Endothelial cell (in vitro differentiated cells): ENCODE measurements at regions not wholly inside any gene's neighbourhood (a gene's known extent, or its start where the extent isn't known, plus 50 kb on each side); places are given as distances from the start of the nearest gene placed in this dataset.

Experiments used
- DNase-seq: peaks from one replicate; pipeline ENCODE4 v3.0.0; 2021; ENCODE audit warnings: low spot score
- H3K27ac Mint-ChIP-seq: one replicate; pipeline ENCODE4 v1.8.0; 2021; ENCODE audit warnings: mixed read lengths, inconsistent platforms; ENCODE audit not compliant: unreplicated experiment
- H3K27me3 Mint-ChIP-seq: one replicate; pipeline ENCODE4 v1.8.0; 2021; ENCODE audit warnings: mild to moderate bottlenecking, moderate library complexity, mixed read lengths, inconsistent platforms; ENCODE audit not compliant: unreplicated experiment
- H3K36me3 Mint-ChIP-seq: one replicate; pipeline ENCODE4 v1.8.0; 2021; ENCODE audit warnings: mild to moderate bottlenecking, low read depth, mixed read lengths, inconsistent platforms; ENCODE audit not compliant: unreplicated experiment
- H3K4me1 Mint-ChIP-seq: one replicate; pipeline ENCODE4 v1.8.0; 2021; ENCODE audit warnings: mild to moderate bottlenecking, mixed read lengths, inconsistent platforms; ENCODE audit not compliant: unreplicated experiment
- H3K4me3 Mint-ChIP-seq: one replicate; pipeline ENCODE4 v1.8.0; 2021; ENCODE audit warnings: mild to moderate bottlenecking, mixed read lengths, inconsistent platforms; ENCODE audit not compliant: unreplicated experiment
- H3K9me3 Mint-ChIP-seq: one replicate; pipeline ENCODE4 v1.8.0; 2021; ENCODE audit warnings: mixed read lengths, inconsistent platforms; ENCODE audit not compliant: unreplicated experiment
- TF ChIP-seq, protein P1 (sequence below): fragments of 200-600 bp; sonication (generic); IDR thresholded peaks from one replicate; pipeline ENCODE4 v1.5.0; 2021; ENCODE audit warnings: antibody characterized with exemption; ENCODE audit not compliant: unreplicated experiment

DNA sequence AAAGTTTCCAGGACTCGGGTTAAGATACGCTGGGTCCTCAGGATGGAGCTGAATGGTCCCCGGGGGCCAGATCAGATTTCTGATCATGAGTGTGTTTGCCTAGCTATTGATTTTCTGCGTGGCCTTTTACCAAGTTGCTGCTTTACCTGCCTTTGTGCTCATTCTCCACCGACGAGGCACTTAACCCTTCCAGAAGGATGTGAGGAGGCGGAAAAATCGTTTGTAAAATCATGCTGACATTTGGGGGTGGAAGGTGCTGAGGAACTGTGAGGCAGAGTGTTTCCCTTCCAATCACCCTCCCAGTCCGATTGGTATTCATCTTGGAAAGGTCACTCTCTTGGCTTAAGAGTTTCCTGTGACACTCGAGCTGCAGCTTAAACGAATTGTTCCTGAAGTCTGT lies 337.1 kb upstream of the KAZN start:
- Mint-ChIP-seq H3K27ac (no peak overlapping the region), H3K27me3 (no peaks in the 10 kb centered on the region), H3K4me1 (no peaks in the 10 kb centered on the region)

GRCh38 chr1:14262637-14263036 lies 335.8 kb upstream of the KAZN start:
- no peak for DNase-seq
- H3K4me1 Mint-ChIP-seq = no peaks in the 10 kb centered on the region
- H3K36me3 Mint-ChIP-seq = no peaks in the 10 kb centered on the region
- TF ChIP-seq, protein P1, sequence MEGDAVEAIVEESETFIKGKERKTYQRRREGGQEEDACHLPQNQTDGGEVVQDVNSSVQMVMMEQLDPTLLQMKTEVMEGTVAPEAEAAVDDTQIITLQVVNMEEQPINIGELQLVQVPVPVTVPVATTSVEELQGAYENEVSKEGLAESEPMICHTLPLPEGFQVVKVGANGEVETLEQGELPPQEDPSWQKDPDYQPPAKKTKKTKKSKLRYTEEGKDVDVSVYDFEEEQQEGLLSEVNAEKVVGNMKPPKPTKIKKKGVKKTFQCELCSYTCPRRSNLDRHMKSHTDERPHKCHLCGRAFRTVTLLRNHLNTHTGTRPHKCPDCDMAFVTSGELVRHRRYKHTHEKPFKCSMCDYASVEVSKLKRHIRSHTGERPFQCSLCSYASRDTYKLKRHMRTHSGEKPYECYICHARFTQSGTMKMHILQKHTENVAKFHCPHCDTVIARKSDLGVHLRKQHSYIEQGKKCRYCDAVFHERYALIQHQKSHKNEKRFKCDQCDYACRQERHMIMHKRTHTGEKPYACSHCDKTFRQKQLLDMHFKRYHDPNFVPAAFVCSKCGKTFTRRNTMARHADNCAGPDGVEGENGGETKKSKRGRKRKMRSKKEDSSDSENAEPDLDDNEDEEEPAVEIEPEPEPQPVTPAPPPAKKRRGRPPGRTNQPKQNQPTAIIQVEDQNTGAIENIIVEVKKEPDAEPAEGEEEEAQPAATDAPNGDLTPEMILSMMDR = no peak
- no peaks in the 10 kb centered on the region for H3K27me3 Mint-ChIP-seq
- H3K9me3 Mint-ChIP-seq = no peaks in the 10 kb centered on the region
- H3K4me3 Mint-ChIP-seq = no peak overlapping the region
- H3K27ac Mint-ChIP-seq = no peak overlapping the region

More for the DNA sequence above, 337.1 kb upstream of the KAZN start:
- Mint-ChIP-seq H3K4me3 (no peak overlapping the region), H3K9me3 (no peaks in the 10 kb centered on the region), H3K36me3 (no peaks in the 10 kb centered on the region)
- DNase-seq = no peak
- TF ChIP-seq, protein P1 = no peak

DNA sequence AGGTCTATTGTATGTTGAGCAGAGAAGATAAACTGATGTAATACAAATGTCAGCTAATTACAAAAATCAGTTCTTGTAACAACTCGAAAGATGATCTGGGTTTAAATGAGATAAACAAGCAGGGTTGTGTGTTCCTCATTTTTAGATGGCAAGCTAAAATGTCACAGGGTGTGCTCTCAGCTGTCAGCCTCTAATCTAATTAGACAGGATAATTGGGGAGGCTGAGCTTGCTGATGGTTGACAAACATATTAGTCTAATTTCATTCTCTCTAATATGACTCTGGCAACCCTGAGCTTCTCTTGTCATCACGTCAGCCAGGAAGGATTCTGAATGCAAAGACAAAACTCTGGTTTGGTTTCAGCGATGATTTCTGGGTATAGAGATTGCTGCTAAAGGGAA lies 335.3 kb upstream of the KAZN start:
- no peak overlapping the region for H3K27ac Mint-ChIP-seq
- no peak for DNase-seq
- no peak overlapping the region for H3K4me3 Mint-ChIP-seq
- no peaks in the 10 kb centered on the region for H3K9me3 Mint-ChIP-seq
- H3K36me3 Mint-ChIP-seq = no peaks in the 10 kb centered on the region
- H3K4me1 Mint-ChIP-seq = no peaks in the 10 kb centered on the region
- TF ChIP-seq, protein P1 = no peak
- H3K27me3 Mint-ChIP-seq = no peaks in the 10 kb centered on the region

GRCh38 chr1:14263671-14264070 lies 334.8 kb upstream of the KAZN start:
- no peaks in the 10 kb centered on the region for H3K4me1 Mint-ChIP-seq
- H3K27me3 Mint-ChIP-seq = no peaks in the 10 kb centered on the region
- H3K4me3 Mint-ChIP-seq = no peak overlapping the region
- DNase-seq = no peak
- TF ChIP-seq, protein P1 = no peak
- H3K9me3 Mint-ChIP-seq = no peaks in the 10 kb centered on the region
- no peaks in the 10 kb centered on the region for H3K36me3 Mint-ChIP-seq
- H3K27ac Mint-ChIP-seq = no peak overlapping the region

DNA sequence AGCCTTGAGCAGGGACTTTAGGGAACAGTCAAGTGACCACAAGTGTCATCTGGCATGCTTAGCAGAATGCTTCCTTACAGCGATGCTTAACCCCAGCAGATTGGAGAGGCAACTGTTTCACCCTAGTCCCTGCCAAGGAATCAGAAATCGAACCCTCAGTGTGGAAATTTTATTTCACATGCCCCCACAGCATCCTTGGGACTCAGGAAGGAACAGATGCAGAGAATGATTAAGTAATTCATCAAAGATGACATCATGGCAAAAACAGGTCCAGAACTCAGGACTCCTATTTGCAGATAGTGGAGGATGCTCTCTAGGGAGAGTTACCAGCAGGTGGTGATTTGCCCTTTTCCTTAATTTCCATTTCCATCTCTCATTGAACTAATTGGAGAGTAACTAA lies 333.0 kb upstream of the KAZN start:
- no peak overlapping the region for H3K4me3 Mint-ChIP-seq
- no peak for DNase-seq
- H3K4me1 Mint-ChIP-seq = no peaks in the 10 kb centered on the region
- H3K27me3 Mint-ChIP-seq = no peaks in the 10 kb centered on the region
- H3K9me3 Mint-ChIP-seq = no peaks in the 10 kb centered on the region
- H3K36me3 Mint-ChIP-seq = no peaks in the 10 kb centered on the region
- TF ChIP-seq, protein P1 = no peak
- no peak overlapping the region for H3K27ac Mint-ChIP-seq
